ENCODE measurements at regions not wholly inside any gene's neighbourhood (a gene's known extent, or its start where the extent isn't known, plus 50 kb on each side); places are given as distances from the start of the nearest gene placed in this dataset.

GRCh38 chr3:167898091-167898490, 162.6 kb downstream of the SERPINI1 start:
- no peaks in the 10 kb centered on the region for H3K9me3 ChIP-seq (ENCODE audit: control insufficient read depth, low read depth, low read length)

GRCh38 chr3:167895684-167896083, 160.2 kb downstream of the SERPINI1 start:
- WGBS (ENCODE audit: insufficient coverage, low lambda C conversion rate): no CpG with 5 or more reads among the region's 4 CpGs
- Histone ChIP-seq H3K36me3 (ENCODE audit: control insufficient read depth, insufficient read depth, low read length) (no peaks in the 10 kb centered on the region), H3K27me3 (ENCODE audit: control insufficient read depth, insufficient read depth, low read length) (no peaks in the 10 kb centered on the region), H3K9me3 (ENCODE audit: control insufficient read depth, low read depth, low read length) (no peaks in the 10 kb centered on the region), H3K27ac (ENCODE audit: low read length) (no peak overlapping the region), H3K4me3 (ENCODE audit: low read length) (no peak overlapping the region), H3K4me1 (ENCODE audit: control insufficient read depth, insufficient read depth, low read length) (no peaks in the 10 kb centered on the region)
- no peak for DNase-seq

More at GRCh38 chr3:167898091-167898490, 162.6 kb downstream of the SERPINI1 start:
- Histone ChIP-seq H3K36me3 (ENCODE audit: control insufficient read depth, insufficient read depth, low read length) (no peaks in the 10 kb centered on the region), H3K4me3 (ENCODE audit: low read length) (no peak overlapping the region), H3K27ac (ENCODE audit: low read length) (no peak overlapping the region), H3K27me3 (ENCODE audit: control insufficient read depth, insufficient read depth, low read length) (no peaks in the 10 kb centered on the region), H3K4me1 (ENCODE audit: control insufficient read depth, insufficient read depth, low read length) (no peaks in the 10 kb centered on the region)
- no peak for DNase-seq

DNA sequence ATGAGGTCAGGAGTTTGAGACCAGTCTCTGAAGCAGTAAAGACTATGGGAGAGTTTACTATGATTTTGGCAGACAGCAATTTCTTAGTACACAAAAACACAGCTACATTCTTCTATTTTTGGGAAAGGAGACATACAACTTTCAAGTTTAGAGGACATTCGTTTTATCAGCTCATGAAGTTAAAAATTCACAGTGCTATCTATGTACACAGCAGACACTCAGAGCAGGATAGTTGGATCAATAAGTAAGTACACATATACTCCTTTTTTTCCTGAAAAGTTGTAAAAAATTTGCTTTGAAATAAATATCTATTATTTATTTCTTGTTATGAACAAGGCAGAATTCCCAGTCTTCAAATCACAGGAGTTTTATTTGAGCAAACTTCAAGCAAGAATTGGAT, 159.7 kb downstream of the SERPINI1 start:
- Histone ChIP-seq H3K27me3 (ENCODE audit: control insufficient read depth, insufficient read depth, low read length) (no peaks in the 10 kb centered on the region), H3K9me3 (ENCODE audit: control insufficient read depth, low read depth, low read length) (no peaks in the 10 kb centered on the region), H3K4me1 (ENCODE audit: control insufficient read depth, insufficient read depth, low read length) (no peaks in the 10 kb centered on the region), H3K36me3 (ENCODE audit: control insufficient read depth, insufficient read depth, low read length) (no peaks in the 10 kb centered on the region), H3K4me3 (ENCODE audit: low read length) (no peak overlapping the region), H3K27ac (ENCODE audit: low read length) (no peak overlapping the region)
- WGBS (ENCODE audit: insufficient coverage, low lambda C conversion rate): no CpG with 5 or more reads among the region's 1 CpG
- DNase-seq: no peak

- Histone ChIP-seq H3K36me3 (ENCODE audit: control insufficient read depth, insufficient read depth, low read length) (no peaks in the 10 kb centered on the region), H3K4me1 (ENCODE audit: control insufficient read depth, insufficient read depth, low read length) (no peaks in the 10 kb centered on the region), H3K4me3 (ENCODE audit: low read length) (no peak overlapping the region), H3K27ac (ENCODE audit: low read length) (no peak overlapping the region), H3K9me3 (ENCODE audit: control insufficient read depth, low read depth, low read length) (no peaks in the 10 kb centered on the region), H3K27me3 (ENCODE audit: control insufficient read depth, insufficient read depth, low read length) (no peaks in the 10 kb centered on the region)
- no peak for DNase-seq
- 87% methylated on average over 2 of the region's 4 CpGs for WGBS (ENCODE audit: insufficient coverage, low lambda C conversion rate)
Observed at GRCh38 chr3:167892205-167892604, 156.7 kb downstream of the SERPINI1 start.

DNA sequence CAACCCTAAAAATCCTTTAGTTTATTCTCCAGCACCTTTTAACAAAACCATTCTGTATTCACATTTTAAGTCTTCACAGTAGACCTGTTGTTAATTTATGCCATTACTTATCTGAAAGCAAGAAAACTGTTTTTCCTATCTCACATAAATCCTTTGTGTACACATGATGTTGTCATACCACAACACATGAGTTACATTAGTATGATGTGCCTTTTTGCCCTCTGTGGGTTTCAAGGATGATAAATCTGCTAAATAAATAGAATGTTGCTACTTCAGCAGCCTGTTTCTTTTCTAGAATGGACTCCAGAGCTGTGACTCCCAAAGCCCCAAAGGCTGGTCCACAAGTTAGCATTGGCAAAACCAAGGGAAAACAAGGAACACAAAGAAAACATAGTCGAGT, 151.6 kb downstream of the SERPINI1 start:
- H3K36me3 ChIP-seq (ENCODE audit: control insufficient read depth, insufficient read depth, low read length): no peaks in the 10 kb centered on the region
- WGBS (ENCODE audit: insufficient coverage, low lambda C conversion rate): no CpG with 5 or more reads among the region's 1 CpG
- DNase-seq: no peak
- H3K9me3 ChIP-seq (ENCODE audit: control insufficient read depth, low read depth, low read length): no peaks in the 10 kb centered on the region
- no peaks in the 10 kb centered on the region for H3K4me1 ChIP-seq (ENCODE audit: control insufficient read depth, insufficient read depth, low read length)
- no peak overlapping the region for H3K27ac ChIP-seq (ENCODE audit: low read length)
- H3K27me3 ChIP-seq (ENCODE audit: control insufficient read depth, insufficient read depth, low read length): no peaks in the 10 kb centered on the region
- no peak overlapping the region for H3K4me3 ChIP-seq (ENCODE audit: low read length)

GRCh38 chr3:167886690-167887089, 151.2 kb downstream of the SERPINI1 start:
- H3K9me3 ChIP-seq (ENCODE audit: control insufficient read depth, low read depth, low read length): no peaks in the 10 kb centered on the region
- DNase-seq: no peak
- no peaks in the 10 kb centered on the region for H3K4me1 ChIP-seq (ENCODE audit: control insufficient read depth, insufficient read depth, low read length)
- no peak overlapping the region for H3K4me3 ChIP-seq (ENCODE audit: low read length)
- no peak overlapping the region for H3K27ac ChIP-seq (ENCODE audit: low read length)
- 100% methylated on average over 2 of the region's 2 CpGs for WGBS (ENCODE audit: insufficient coverage, low lambda C conversion rate)
- H3K36me3 ChIP-seq (ENCODE audit: control insufficient read depth, insufficient read depth, low read length): no peaks in the 10 kb centered on the region
- no peaks in the 10 kb centered on the region for H3K27me3 ChIP-seq (ENCODE audit: control insufficient read depth, insufficient read depth, low read length)

DNA sequence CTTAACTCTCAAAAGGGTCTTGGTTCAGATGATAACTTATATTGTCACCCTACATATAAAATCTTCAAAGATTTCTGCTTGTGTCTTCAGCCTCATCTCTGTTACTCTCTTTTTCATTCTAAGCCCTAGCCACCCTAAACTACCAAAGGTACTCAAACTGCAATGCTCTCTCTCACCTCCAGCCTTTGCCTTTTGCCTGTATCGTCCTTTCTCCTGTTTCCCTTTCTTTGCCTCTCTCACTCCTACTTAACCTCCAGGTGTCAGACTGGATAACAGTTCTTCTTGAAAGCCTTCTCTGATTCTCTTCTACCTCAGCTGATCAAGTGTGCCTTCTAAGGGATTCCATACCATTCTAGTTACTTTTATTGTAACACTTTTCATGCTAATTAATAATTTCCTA, 149.8 kb downstream of the SERPINI1 start:
- Histone ChIP-seq H3K27ac (ENCODE audit: low read length) (no peak overlapping the region), H3K9me3 (ENCODE audit: control insufficient read depth, low read depth, low read length) (no peaks in the 10 kb centered on the region), H3K36me3 (ENCODE audit: control insufficient read depth, insufficient read depth, low read length) (no peaks in the 10 kb centered on the region), H3K4me3 (ENCODE audit: low read length) (no peak overlapping the region), H3K27me3 (ENCODE audit: control insufficient read depth, insufficient read depth, low read length) (no peaks in the 10 kb centered on the region), H3K4me1 (ENCODE audit: control insufficient read depth, insufficient read depth, low read length) (no peaks in the 10 kb centered on the region)
- WGBS (ENCODE audit: insufficient coverage, low lambda C conversion rate): 80% methylated on average over 1 of the region's 1 CpG
- DNase-seq: no peak

DNA sequence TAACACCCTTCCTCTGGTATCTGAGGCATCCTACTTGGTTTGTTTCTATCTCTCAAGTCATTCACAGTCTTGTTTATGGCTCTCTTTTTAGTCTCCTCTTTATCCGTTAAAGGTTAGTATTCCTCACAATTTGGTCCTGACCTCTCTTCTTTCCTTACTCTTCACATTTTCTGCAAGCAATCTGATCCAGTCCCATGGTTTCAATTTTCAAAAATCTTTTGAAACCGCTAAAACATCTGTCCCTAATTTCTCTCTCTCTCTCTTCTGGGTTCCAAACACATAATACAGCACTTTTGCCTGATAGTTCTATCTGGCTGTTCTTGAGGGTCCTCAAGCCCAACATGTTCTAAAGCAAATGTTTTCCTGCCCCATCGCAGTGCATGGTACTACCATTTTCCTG, 149.0 kb downstream of the SERPINI1 start:
- no peak overlapping the region for H3K4me3 ChIP-seq (ENCODE audit: low read length)
- 100% methylated on average over 3 of the region's 3 CpGs for WGBS (ENCODE audit: insufficient coverage, low lambda C conversion rate)

DNA sequence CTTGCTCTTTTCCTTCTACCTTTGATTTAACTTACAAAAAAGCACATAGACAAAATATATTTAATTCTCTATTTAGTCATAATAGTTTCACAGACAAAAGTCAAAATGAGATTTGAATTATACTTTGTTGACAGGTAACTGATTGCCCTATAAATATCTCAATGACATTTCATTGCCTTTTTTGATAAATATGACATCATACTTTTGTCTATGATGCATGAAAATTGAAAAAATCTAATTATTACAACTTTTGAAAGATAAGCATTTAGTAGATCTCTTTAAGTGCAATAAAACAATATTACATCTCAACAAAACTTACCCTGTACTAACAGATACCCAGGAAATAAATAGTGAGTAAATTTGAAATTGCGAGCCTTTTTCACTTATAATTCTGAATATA, 147.9 kb downstream of the SERPINI1 start:
- Histone ChIP-seq H3K36me3 (ENCODE audit: control insufficient read depth, insufficient read depth, low read length) (no peaks in the 10 kb centered on the region), H3K27ac (ENCODE audit: low read length) (no peak overlapping the region), H3K4me1 (ENCODE audit: control insufficient read depth, insufficient read depth, low read length) (no peaks in the 10 kb centered on the region), H3K4me3 (ENCODE audit: low read length) (no peak overlapping the region), H3K27me3 (ENCODE audit: control insufficient read depth, insufficient read depth, low read length) (no peaks in the 10 kb centered on the region), H3K9me3 (ENCODE audit: control insufficient read depth, low read depth, low read length) (no peaks in the 10 kb centered on the region)
- no CpG with 5 or more reads among the region's 1 CpG for WGBS (ENCODE audit: insufficient coverage, low lambda C conversion rate)
- DNase-seq: no peak

More for the DNA sequence above, 149.0 kb downstream of the SERPINI1 start:
- no peak for DNase-seq
- no peaks in the 10 kb centered on the region for H3K27me3 ChIP-seq (ENCODE audit: control insufficient read depth, insufficient read depth, low read length)
- H3K27ac ChIP-seq (ENCODE audit: low read length): no peak overlapping the region
- H3K36me3 ChIP-seq (ENCODE audit: control insufficient read depth, insufficient read depth, low read length): no peaks in the 10 kb centered on the region
- no peaks in the 10 kb centered on the region for H3K4me1 ChIP-seq (ENCODE audit: control insufficient read depth, insufficient read depth, low read length)
- H3K9me3 ChIP-seq (ENCODE audit: control insufficient read depth, low read depth, low read length): no peaks in the 10 kb centered on the region

GRCh38 chr3:167882057-167882667, 146.6 kb downstream of the SERPINI1 start:
- Histone ChIP-seq H3K4me3 (ENCODE audit: low read length) (no peak overlapping the region), H3K27ac (ENCODE audit: low read length) (no peak overlapping the region), H3K36me3 (ENCODE audit: control insufficient read depth, insufficient read depth, low read length) (no peaks in the 10 kb centered on the region), H3K4me1 (ENCODE audit: control insufficient read depth, insufficient read depth, low read length) (no peaks in the 10 kb centered on the region), H3K27me3 (ENCODE audit: control insufficient read depth, insufficient read depth, low read length) (no peaks in the 10 kb centered on the region), H3K9me3 (ENCODE audit: control insufficient read depth, low read depth, low read length) (no peaks in the 10 kb centered on the region)
- WGBS (ENCODE audit: insufficient coverage, low lambda C conversion rate): 0% methylated on average over 1 of the region's 1 CpG
- peak; percentile 24 to 40 for DNase-seq

DNA sequence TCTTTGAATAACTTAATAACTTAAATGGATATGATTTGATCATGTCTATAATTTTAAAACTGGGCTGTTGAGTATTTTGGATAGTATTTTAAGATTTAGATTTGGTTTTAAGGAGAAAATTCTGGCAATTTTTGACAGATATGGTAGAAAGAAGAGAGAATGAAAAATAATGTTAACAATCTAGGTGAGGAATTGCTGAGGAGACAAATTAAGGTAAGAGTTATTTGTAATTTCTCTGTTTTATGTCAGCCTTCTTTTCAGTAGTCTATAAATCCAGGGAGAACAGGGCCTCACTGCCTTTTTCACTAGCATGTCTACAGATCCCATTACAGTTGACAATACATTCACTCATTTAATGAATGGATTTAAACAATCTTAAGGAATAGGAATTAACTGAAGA, 144.7 kb downstream of the SERPINI1 start:
- Histone ChIP-seq H3K4me1 (ENCODE audit: control insufficient read depth, insufficient read depth, low read length) (no peaks in the 10 kb centered on the region), H3K27ac (ENCODE audit: low read length) (no peak overlapping the region)

More for the DNA sequence above, 144.7 kb downstream of the SERPINI1 start:
- no peak for DNase-seq
- H3K36me3 ChIP-seq (ENCODE audit: control insufficient read depth, insufficient read depth, low read length): no peaks in the 10 kb centered on the region
- no peaks in the 10 kb centered on the region for H3K27me3 ChIP-seq (ENCODE audit: control insufficient read depth, insufficient read depth, low read length)
- no peaks in the 10 kb centered on the region for H3K9me3 ChIP-seq (ENCODE audit: control insufficient read depth, low read depth, low read length)
- H3K4me3 ChIP-seq (ENCODE audit: low read length): no peak overlapping the region

All from large intestine (tissue), 3 donors.